ENCODE measurements at regions not wholly inside any gene's neighbourhood (a gene's known extent, or its start where the extent isn't known, plus 50 kb on each side); places are given as distances from the start of the nearest gene placed in this dataset.

DNA sequence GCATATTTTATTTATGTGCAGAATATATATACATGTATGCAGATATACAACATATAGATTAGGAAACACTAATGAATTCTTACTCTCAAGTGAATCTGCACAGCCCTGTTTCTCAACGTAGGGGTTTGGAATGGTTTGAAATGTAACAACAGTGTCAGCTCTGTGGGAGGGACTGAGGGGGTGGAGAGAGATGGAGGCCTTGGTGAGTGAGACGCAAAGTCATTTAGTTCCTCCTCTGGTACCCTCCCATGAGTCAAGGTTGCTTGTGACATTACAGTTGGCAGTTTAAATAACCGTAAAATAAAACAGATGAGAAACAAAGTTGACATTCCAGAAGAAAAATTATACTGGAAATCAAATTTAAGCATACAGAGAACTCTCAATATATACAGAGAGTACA lies 313.0 kb upstream of the PRKD1 start:
- TF ChIP-seq, protein P1, sequence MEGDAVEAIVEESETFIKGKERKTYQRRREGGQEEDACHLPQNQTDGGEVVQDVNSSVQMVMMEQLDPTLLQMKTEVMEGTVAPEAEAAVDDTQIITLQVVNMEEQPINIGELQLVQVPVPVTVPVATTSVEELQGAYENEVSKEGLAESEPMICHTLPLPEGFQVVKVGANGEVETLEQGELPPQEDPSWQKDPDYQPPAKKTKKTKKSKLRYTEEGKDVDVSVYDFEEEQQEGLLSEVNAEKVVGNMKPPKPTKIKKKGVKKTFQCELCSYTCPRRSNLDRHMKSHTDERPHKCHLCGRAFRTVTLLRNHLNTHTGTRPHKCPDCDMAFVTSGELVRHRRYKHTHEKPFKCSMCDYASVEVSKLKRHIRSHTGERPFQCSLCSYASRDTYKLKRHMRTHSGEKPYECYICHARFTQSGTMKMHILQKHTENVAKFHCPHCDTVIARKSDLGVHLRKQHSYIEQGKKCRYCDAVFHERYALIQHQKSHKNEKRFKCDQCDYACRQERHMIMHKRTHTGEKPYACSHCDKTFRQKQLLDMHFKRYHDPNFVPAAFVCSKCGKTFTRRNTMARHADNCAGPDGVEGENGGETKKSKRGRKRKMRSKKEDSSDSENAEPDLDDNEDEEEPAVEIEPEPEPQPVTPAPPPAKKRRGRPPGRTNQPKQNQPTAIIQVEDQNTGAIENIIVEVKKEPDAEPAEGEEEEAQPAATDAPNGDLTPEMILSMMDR (IDR thresholded peaks at IDR 0.05; ENCODE audit: insufficient read depth, low read depth, low read length), result no peak
- no peak for TF ChIP-seq EZH2 (IDR thresholded peaks at IDR 0.05; ENCODE audit: insufficient read depth, low read length)

All from astrocyte (in vitro differentiated cells and primary cell).